Middle frontal gyrus (tissue), 1 donor: ENCODE measurements at regions not wholly inside any gene's neighbourhood (a gene's known extent, or its start where the extent isn't known, plus 50 kb on each side); places are given as distances from the start of the nearest gene placed in this dataset.

Experiments
- DNase-seq: peaks from one replicate; pipeline ENCODE4 v3.0.0-alpha.2; 2015; ENCODE audit warnings: low spot score; ENCODE audit errors: extremely low spot score

GRCh38 chr21:25381936-25382452 is 225.3 kb downstream of the MRPL39 start:
- no peak for DNase-seq

- DNase-seq, result no peak
Measured at GRCh38 chr21:25375675-25376074, 231.6 kb downstream of the MRPL39 start.

- DNase-seq, result no peak
Measured at GRCh38 chr21:25373126-25374082, 233.9 kb downstream of the MRPL39 start.

GRCh38 chr21:25371841-25372425 is 235.3 kb downstream of the MRPL39 start:
- DNase-seq, result no peak

- no peak for DNase-seq
Measured at GRCh38 chr21:25370311-25370744, 237.0 kb downstream of the MRPL39 start.

- no peak for DNase-seq
Measured at GRCh38 chr21:25369524-25370300, 237.6 kb downstream of the MRPL39 start.

- no peak for DNase-seq
Measured at GRCh38 chr21:25368531-25368930, 238.8 kb downstream of the MRPL39 start.

GRCh38 chr21:25366116-25366515 is 241.2 kb downstream of the MRPL39 start:
- DNase-seq, result no peak

GRCh38 chr21:25362375-25363267 is 244.7 kb downstream of the MRPL39 start:
- DNase-seq, result no peak

GRCh38 chr21:25361765-25362164 is 245.5 kb downstream of the MRPL39 start:
- no peak for DNase-seq

- DNase-seq, result no peak
Measured at GRCh38 chr21:25361097-25361496, 246.2 kb downstream of the MRPL39 start.

GRCh38 chr21:25360593-25360992 is 246.7 kb downstream of the MRPL39 start:
- no peak for DNase-seq

- DNase-seq, result no peak
Measured at GRCh38 chr21:25359724-25360123, 247.6 kb downstream of the MRPL39 start.

GRCh38 chr21:25350056-25350455 is 257.2 kb downstream of the MRPL39 start:
- no peak for DNase-seq

- DNase-seq, result no peak
Measured at GRCh38 chr21:25343774-25344545, 263.3 kb downstream of the MRPL39 start.

- no peak for DNase-seq
Measured at GRCh38 chr21:25342816-25343215, 264.5 kb downstream of the MRPL39 start.

- no peak for DNase-seq
Measured at GRCh38 chr21:25341981-25342380, 265.3 kb downstream of the MRPL39 start.

GRCh38 chr21:25338415-25338814 is 268.9 kb downstream of the MRPL39 start:
- no peak for DNase-seq

GRCh38 chr21:25334046-25334730 is 273.1 kb downstream of the MRPL39 start:
- no peak for DNase-seq
